Activated T-cell treated with anti-CD3 and anti-CD28 coated beads, Interleukin-2, amount 50 U/mL, for 72 hours (primary cell): ENCODE measurements at regions not wholly inside any gene's neighbourhood (a gene's known extent, or its start where the extent isn't known, plus 50 kb on each side); places are given as distances from the start of the nearest gene placed in this dataset.
A peak's percentile ranks its signal among the peaks of the same experiment; 100 is the strongest.
"Not testable (repeated sequence)": the region's sequence is repeated elsewhere in the genome, so short reads cannot be mapped to it uniquely, and the experiment has no call there.

ENCODE experiments used
- ATAC-seq, 2 donors: fragments of 150-1000 bp; cut with Tn5 transposase; replicated peaks in 1 of 2; 2 replicates each; pipeline ENCODE4 v1.10.0; 2021; ENCODE audit warnings: moderate library complexity in 2 of 2, mild to moderate bottlenecking in 1 of 2
- DNase-seq, 2 donors: peaks; one replicate each; pipeline ENCODE4 v3.0.0; 2021 to 2022; ENCODE audit warnings: mixed read lengths in 1 of 2
- H3K27ac Mint-ChIP-seq: one replicate; pipeline ENCODE4 v1.8.0; 2022; ENCODE audit warnings: mild to moderate bottlenecking, moderate library complexity, mixed read lengths
- H3K27me3 Mint-ChIP-seq: one replicate; pipeline ENCODE4 v1.8.0; 2022; ENCODE audit warnings: low read depth, mixed read lengths
- H3K36me3 Mint-ChIP-seq, 2 donors: one replicate each; pipeline ENCODE4 v1.8.0; 2022; ENCODE audit warnings: mixed read lengths in 2 of 2, mild to moderate bottlenecking in 1 of 2; ENCODE audit not compliant: insufficient read depth in 2 of 2
- H3K4me1 Mint-ChIP-seq: one replicate; pipeline ENCODE4 v1.8.0; 2022; ENCODE audit warnings: low read depth, mixed read lengths
- H3K4me3 Mint-ChIP-seq, 2 donors: one replicate each; pipeline ENCODE4 v1.8.0; 2022; ENCODE audit warnings: mild to moderate bottlenecking in 2 of 2, mixed read lengths in 2 of 2, moderate library complexity in 2 of 2
- H3K9me3 Mint-ChIP-seq, 2 donors: one replicate each; pipeline ENCODE4 v1.8.0; 2022; ENCODE audit warnings: mixed read lengths in 2 of 2

DNA sequence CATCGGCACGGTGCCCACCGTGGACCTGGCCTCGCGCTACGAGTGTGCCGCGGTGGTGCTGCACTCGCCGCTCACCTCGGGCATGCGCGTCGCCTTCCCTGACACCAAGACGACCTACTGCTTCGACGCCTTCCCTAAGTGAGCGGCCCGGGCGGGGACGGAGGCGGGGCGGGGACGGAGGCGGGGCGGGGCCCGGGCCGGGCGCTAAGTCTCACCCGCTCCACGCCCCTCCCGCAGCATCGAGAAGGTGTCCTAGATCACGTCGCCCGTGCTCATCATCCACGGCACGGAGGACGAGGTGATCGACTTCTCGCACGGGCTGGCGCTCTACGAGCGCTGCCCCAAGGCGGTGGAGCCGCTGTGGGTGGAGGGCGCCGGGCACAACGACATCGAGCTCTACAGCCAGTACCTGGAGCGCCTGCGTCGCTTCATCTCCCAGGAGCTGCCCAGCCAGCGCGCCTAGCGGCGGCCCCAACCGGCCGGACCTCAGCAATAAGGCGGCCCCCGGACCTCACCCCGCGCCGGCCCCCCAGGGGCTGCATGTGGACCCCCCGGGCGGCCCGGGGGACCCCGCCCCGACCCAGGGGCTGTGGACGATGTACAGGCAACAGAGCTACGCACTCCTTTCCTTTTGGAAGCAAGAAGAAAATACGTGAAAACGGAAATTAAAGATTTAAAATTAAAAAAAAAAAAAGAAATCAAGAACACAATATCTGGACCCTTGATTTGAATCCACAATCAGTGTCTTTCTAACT, 198.8 kb downstream of the USP22 start:
- DNase-seq (peak; percentile 45 to 58), ATAC-seq (peak; percentile 90 to 98)
- not testable (repeated sequence) for H3K27ac Mint-ChIP-seq, H3K4me1 Mint-ChIP-seq, H3K9me3 Mint-ChIP-seq, H3K36me3 Mint-ChIP-seq
- peaks cover 21% of the 10 kb centered on the region for H3K27me3 Mint-ChIP-seq
- H3K4me3 Mint-ChIP-seq = peak overlapping the region; percentile 55 to 65

GRCh38 chr17:20848869-20849443, 193.9 kb downstream of the USP22 start:
- not testable (repeated sequence) for H3K36me3 Mint-ChIP-seq, DNase-seq, ATAC-seq, H3K9me3 Mint-ChIP-seq, H3K4me3 Mint-ChIP-seq, H3K27ac Mint-ChIP-seq
- Mint-ChIP-seq H3K27me3 (peaks cover 20% of the 10 kb centered on the region), H3K4me1 (peaks cover 21% of the 10 kb centered on the region)

DNA sequence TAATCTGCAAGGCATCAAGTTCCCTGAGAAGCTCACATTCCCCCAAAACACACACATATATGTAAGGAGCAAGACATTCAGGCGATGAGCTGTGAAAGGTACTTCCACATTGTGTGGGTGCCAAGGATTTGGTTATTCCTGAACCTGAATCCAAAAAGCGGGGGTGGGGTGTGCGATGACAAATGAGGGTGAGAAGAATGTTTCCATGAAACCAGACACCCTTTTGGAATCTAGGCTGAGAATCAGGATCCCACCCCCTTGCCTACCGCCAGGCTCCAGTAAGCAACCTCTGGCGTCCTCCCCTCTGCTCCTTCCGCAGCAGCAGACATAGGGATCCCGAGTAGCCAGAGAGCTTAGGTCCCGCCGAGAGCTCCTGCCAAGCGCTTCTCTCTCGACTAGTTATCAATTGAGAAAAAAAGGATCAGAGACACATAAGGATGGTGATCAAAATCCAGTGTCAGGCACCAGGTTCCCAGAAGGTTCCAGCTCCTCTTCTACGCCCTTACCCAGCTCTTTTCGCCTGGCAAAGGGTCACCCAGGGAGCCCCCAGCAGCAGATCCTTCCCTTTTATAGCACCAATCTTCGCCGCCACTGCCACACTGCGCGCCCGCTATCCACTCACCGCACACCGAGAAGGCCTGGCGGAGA, 191.1 kb downstream of the USP22 start:
- not testable (repeated sequence) for H3K36me3 Mint-ChIP-seq, H3K27ac Mint-ChIP-seq, H3K9me3 Mint-ChIP-seq, DNase-seq
- H3K27me3 Mint-ChIP-seq = peaks cover 22% of the 10 kb centered on the region
- peak; percentile 45 to 50 for ATAC-seq
- peak overlapping the region; percentile 83 to 84 for H3K4me3 Mint-ChIP-seq
- H3K4me1 Mint-ChIP-seq = peaks cover 21% of the 10 kb centered on the region

DNA sequence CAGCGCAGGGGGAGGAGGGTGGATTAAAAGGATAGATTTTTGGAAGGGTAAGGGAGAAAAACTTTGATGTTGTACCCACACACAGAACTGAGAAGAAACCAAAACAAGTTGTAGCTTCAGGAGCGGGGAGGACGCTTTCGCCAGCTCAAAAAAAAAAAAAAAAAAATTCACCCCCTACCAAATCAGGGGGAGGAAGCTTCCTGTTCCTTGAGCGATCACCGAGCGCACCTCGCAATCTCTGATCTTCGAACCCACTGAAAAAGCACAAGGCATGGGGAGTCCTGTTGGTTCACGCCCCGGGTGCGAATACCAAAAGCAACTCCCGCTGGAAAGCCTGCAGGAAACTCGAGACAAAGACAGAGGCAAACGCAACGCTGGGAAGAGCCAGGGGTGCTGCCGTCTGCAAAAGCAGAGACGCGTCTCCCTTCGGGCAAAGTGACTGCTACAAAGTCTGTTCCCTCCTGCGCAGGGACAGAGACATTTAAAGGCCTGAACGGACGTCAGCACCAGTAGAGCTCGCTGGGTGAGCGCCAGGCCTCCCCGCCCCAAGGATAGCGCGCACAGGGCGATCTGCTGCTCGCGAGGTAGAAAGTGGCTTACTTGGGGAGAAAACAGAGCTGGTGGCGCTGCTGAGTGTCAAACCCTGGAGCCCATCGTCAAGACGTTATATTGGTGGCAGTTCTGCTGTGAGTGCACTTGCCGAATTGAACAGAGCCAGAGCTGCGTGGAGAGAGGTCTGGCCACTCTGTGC, 190.4 kb downstream of the USP22 start:
- Mint-ChIP-seq H3K9me3 (no peaks in the 10 kb centered on the region), H3K4me1 (peaks cover 21% of the 10 kb centered on the region), H3K27me3 (peaks cover 22% of the 10 kb centered on the region), H3K36me3 (no peaks in the 10 kb centered on the region), H3K4me3 (peak overlapping the region; percentile 83 to 84), H3K27ac (no peak overlapping the region)
- DNase-seq = peak; percentile 30 to 40
- ATAC-seq = peak; percentile 70 to 77

DNA sequence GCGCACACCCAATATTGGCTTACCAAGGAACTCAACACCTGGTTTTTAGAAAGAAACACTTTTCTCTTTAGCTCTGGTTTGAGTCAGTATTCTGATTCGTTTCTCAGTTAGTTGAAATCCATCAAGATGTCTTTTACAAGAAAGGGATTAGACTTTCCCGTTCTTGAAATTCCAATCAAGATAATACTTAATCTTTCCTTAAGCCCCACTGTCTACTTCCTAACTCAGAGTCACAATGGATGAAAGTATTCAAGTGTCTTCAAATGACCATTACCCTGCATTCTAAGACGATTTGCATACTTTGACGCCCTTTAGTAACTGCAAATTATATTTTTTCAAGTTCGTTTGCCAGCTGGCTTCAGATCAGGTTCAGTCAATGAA, 189.8 kb downstream of the USP22 start:
- H3K9me3 Mint-ChIP-seq = no peaks in the 10 kb centered on the region
- peaks cover 21% of the 10 kb centered on the region for H3K4me1 Mint-ChIP-seq
- H3K4me3 Mint-ChIP-seq = peak overlapping the region; percentile 83 to 84
- H3K27ac Mint-ChIP-seq = no peak overlapping the region
- ATAC-seq = no peak
- no peak for DNase-seq
- H3K27me3 Mint-ChIP-seq = peaks cover 20% of the 10 kb centered on the region
- H3K36me3 Mint-ChIP-seq = no peaks in the 10 kb centered on the region

DNA sequence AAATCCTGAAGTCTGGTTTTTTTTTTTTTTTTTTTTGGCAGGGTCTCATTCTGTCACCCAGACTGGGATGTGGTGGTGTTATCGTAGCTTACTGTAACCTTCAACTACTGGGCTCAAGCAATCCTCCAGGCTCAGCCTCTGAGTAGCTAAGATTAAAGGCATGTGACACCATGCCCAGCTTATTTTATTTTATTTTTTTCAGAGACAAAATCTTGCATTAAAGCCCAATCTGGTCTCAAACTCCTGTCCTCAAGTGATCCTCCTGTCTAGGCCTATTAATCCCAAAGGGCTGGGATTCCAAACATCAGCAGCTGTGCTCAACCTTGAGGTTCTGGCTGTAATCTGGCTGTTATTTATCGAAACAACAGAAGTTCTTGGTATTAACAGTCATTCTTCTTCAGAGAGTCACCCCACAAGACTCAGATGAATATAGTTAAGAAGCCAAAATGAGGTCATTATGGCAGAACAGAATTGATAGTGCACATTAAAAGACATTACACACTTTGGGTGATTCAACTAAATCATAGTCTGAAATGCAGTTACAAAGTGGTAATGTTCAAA, 186.8 kb downstream of the USP22 start:
- peaks cover 21% of the 10 kb centered on the region for H3K4me1 Mint-ChIP-seq
- not testable (repeated sequence) for DNase-seq, H3K9me3 Mint-ChIP-seq, H3K27me3 Mint-ChIP-seq, H3K4me3 Mint-ChIP-seq, ATAC-seq, H3K27ac Mint-ChIP-seq, H3K36me3 Mint-ChIP-seq

DNA sequence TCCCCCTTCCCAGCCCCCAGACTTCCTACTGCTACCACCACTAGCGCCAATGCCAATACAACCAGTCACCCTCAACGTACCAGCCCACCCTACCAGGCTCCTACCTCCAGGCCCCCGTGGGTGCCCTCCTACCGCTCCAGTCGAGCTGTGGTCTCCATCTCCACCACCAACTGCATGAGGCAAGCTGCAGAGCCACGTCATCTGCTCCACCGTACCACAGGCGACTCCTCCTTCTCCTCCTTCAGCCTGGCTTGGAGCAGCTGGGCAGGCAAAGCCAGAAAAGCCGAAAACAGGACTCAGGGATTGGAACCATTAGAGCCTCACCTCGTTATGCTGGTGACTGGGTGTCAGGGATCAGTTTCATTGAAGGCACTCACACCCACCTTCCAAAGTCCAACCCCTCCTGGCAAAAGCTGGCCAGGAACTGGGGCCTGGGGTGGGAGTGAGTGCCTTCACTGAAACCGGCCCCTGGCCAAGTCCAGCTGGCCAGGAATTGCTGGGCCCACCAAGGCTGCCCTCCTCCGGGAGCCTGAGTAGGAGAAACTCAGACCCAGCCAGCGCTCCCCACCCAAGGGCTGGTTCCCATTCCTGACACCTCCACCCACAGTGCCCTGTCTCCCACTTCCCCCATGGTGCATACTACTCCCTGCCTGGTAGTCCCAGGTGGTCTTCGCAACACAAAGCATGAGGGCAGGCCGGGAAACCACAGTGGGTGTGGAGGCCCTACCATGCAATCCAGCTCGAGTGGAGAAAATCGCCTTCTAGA, 176.2 kb downstream of the USP22 start:
- not testable (repeated sequence) for H3K9me3 Mint-ChIP-seq, H3K27me3 Mint-ChIP-seq

DNA sequence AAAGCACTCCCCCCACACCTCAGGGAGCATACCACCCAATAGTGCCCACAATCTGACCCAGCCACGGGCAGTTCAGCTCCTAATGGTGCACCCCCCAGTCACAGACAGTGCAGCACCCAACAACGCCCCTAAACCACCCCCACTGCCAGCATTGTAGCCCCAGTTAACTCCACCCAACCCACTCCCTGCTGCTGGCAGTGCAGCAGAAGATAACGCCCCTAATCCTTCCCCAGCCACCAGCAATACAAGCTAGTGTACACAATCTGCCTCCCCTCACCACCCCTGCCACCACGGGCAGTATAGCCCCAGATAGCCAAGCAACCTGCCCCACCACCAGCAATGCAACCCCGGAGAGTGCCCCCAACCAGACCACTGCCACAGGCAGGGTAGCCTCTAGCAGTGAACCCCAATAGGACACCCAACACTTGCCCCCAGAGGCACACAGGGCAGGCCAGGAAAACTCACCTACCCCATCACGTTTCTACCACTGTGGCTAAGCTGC, 175.3 kb downstream of the USP22 start:
- not testable (repeated sequence) for DNase-seq, ATAC-seq, H3K27ac Mint-ChIP-seq

More for the DNA sequence above, 176.2 kb downstream of the USP22 start:
- not testable (repeated sequence) for DNase-seq, H3K4me3 Mint-ChIP-seq, H3K4me1 Mint-ChIP-seq, ATAC-seq, H3K27ac Mint-ChIP-seq, H3K36me3 Mint-ChIP-seq

GRCh38 chr17:20867938-20868661, 174.7 kb downstream of the USP22 start:
- H3K9me3 Mint-ChIP-seq, H3K4me3 Mint-ChIP-seq, H3K27ac Mint-ChIP-seq, DNase-seq, H3K4me1 Mint-ChIP-seq, H3K36me3 Mint-ChIP-seq, H3K27me3 Mint-ChIP-seq, ATAC-seq: not testable (repeated sequence)

More for the DNA sequence above, 175.3 kb downstream of the USP22 start:
- not testable (repeated sequence) for H3K27me3 Mint-ChIP-seq, H3K4me3 Mint-ChIP-seq, H3K9me3 Mint-ChIP-seq, H3K36me3 Mint-ChIP-seq, H3K4me1 Mint-ChIP-seq

GRCh38 chr17:20868662-20869007, 174.2 kb downstream of the USP22 start:
- ATAC-seq, H3K36me3 Mint-ChIP-seq, H3K27me3 Mint-ChIP-seq, H3K4me1 Mint-ChIP-seq, H3K27ac Mint-ChIP-seq, DNase-seq, H3K4me3 Mint-ChIP-seq, H3K9me3 Mint-ChIP-seq: not testable (repeated sequence)

- H3K4me3 Mint-ChIP-seq, H3K36me3 Mint-ChIP-seq, H3K4me1 Mint-ChIP-seq, H3K27ac Mint-ChIP-seq, DNase-seq, ATAC-seq, H3K9me3 Mint-ChIP-seq: not testable (repeated sequence)
- peaks cover 14% of the 10 kb centered on the region for H3K27me3 Mint-ChIP-seq
Observed at GRCh38 chr17:20873173-20873572, 169.6 kb downstream of the USP22 start.
